ENCODE measurements at regions not wholly inside any gene's neighbourhood (a gene's known extent, or its start where the extent isn't known, plus 50 kb on each side); places are given as distances from the start of the nearest gene placed in this dataset.

DNA sequence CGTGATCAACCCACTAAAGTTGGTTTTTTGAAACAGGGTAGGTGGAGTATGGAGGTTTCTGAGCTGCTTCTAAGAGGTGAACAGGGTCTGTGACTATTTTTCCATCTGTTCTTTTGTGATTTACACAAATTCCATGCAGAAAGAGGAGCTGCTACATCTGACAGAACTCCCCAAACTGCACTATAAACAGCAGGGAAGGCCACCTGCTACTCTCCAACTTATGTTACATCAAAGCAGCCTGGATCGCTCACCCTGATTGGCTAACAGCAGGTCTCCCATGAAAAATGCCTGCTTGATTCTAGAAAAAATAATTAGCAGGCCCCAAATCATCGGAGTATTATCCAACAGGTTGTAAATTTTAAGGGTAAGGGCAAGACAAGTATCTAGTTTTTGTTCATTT, 282.9 kb upstream of the FLRT2 start:
- TF ChIP-seq, protein P1, sequence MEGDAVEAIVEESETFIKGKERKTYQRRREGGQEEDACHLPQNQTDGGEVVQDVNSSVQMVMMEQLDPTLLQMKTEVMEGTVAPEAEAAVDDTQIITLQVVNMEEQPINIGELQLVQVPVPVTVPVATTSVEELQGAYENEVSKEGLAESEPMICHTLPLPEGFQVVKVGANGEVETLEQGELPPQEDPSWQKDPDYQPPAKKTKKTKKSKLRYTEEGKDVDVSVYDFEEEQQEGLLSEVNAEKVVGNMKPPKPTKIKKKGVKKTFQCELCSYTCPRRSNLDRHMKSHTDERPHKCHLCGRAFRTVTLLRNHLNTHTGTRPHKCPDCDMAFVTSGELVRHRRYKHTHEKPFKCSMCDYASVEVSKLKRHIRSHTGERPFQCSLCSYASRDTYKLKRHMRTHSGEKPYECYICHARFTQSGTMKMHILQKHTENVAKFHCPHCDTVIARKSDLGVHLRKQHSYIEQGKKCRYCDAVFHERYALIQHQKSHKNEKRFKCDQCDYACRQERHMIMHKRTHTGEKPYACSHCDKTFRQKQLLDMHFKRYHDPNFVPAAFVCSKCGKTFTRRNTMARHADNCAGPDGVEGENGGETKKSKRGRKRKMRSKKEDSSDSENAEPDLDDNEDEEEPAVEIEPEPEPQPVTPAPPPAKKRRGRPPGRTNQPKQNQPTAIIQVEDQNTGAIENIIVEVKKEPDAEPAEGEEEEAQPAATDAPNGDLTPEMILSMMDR (conservative IDR thresholded peaks at IDR 0.05; ENCODE audit: low read length): no peak
- TF ChIP-seq EZH2phosphoT487 (IDR thresholded peaks at IDR 0.05; ENCODE audit: borderline replicate concordance, low read depth, low read length): no peak

Measured in OCI-LY7 (cell line).